Activated CD4-positive, alpha-beta T cell treated with anti-CD3 and anti-CD28 coated beads, Interleukin-2, amount 50 U/mL, for 1 hour (primary cell): ENCODE measurements at regions not wholly inside any gene's neighbourhood (a gene's known extent, or its start where the extent isn't known, plus 50 kb on each side); places are given as distances from the start of the nearest gene placed in this dataset.
"Not testable (repeated sequence)": the region's sequence is repeated elsewhere in the genome, so short reads cannot be mapped to it uniquely, and the experiment has no call there.

Source experiments
- DNase-seq: peaks from one replicate; pipeline ENCODE4 v3.0.0-alpha.2; 2020

GRCh38 chr18:54662986-54663385 is 71.9 kb downstream of the DYNAP start:
- DNase-seq = no peak

DNA sequence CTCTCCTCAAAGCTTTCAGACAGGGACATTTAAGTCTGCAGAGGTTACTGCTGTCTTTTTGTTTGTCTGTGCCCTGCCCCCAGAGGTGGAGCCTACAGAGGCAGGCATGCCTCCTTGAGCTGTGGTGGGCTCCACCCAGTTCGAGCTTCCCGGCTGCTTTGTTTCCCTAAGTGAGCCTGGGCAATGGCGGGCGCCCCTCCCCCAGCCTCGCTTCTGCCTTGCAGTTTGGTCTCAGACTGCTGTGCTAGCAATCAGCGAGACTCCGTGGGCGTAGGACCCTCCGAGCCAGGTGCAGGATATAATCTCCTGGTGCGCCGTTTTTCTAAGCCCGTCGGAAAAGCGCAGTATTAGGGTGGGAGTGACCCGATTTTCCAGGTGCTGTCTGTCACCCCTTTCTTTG is 78.7 kb downstream of the DYNAP start:
- DNase-seq = not testable (repeated sequence)

GRCh38 chr18:54671291-54671881 is 80.3 kb downstream of the DYNAP start:
- DNase-seq = no peak

GRCh38 chr18:54672109-54672508 is 81.1 kb downstream of the DYNAP start:
- no peak for DNase-seq

GRCh38 chr18:54672846-54673475 is 81.9 kb downstream of the DYNAP start:
- no peak for DNase-seq

- DNase-seq = no peak
Measured at GRCh38 chr18:54673936-54674335, 82.9 kb downstream of the DYNAP start.

GRCh38 chr18:54675076-54675475 is 84.0 kb downstream of the DYNAP start:
- no peak for DNase-seq

DNA sequence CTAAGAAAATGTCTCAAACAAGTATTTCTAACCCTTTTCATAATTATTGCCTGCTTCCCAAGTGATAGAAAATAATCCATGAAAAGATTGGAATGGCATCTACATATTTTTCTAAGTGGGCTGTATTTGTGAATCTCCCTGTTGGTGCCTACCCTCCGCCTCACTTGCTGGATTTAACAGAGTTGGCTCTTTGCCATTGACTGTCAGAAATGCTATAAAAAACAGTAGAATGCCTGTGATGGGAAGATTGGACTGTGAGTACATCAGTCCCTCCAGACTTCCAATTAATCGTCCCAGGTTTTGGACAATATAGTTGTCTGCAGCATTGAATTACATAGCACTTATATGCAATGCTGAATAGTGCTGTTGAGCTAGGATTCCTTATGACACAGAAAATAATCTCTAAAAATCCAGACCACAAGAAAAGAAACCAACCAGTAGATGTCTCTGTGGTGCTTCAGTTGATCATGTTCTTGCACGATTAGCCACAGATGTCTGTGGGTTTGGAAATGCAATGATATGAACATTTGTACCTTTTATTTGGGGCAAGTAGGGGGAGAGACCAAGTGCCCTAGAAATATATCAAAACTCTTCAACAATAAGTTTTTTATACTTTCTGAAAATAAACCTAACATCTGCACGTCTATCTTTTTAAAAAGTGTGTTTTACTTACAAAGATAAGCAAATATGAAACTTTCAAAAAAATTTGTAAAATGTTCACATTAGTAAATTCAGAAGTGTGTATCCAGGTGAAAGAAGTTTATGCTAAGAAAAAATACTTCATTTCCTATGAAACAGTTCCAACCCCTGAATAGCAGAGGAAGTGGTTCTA is 88.5 kb downstream of the DYNAP start:
- no peak for DNase-seq

- no peak for DNase-seq
Measured at GRCh38 chr18:54684784-54685183, 93.7 kb downstream of the DYNAP start.

DNA sequence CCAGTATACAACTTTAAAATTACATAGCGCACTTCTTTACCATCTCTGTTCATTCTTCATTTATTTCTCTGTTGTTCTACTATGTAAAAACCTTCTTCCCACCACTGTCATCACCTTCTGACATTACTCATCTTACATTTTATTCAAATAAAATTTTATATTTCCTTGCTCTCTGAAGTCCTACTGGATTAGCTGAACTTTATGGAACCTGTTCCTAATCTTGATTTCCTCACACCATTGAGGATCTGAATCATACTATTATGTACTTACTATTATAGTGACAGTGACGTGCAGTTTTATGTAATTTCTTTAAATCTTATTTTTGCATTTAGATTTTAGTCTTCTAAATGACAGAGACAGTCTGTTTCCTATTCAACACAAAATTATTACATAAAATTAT is 98.3 kb downstream of the DYNAP start:
- DNase-seq = no peak

- no peak for DNase-seq
Measured at GRCh38 chr18:54690198-54690597, 99.2 kb downstream of the DYNAP start.

DNA sequence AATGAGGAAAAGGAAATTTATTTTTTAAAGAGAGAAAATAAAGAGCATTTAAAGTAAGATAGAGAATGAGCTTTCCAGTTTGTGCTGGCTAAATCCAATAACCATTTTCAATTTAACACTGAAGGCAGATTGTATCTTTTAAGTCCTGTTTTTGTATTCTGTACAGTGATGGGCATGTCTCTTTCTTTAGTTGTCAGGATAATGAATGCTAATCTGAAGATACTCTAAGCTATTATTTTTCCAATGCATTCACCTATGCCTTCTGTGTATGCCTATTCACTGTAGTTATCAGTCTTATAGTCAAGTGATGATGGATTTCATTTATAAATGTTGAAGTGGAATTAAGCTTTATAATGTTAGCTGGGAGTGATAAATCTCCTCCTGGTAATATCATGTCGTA is 101.4 kb downstream of the DYNAP start:
- DNase-seq = no peak

- no peak for DNase-seq
Measured at GRCh38 chr18:54696616-54697293, 105.7 kb downstream of the DYNAP start.

GRCh38 chr18:54700580-54700979 is 109.5 kb downstream of the DYNAP start:
- no peak for DNase-seq

DNA sequence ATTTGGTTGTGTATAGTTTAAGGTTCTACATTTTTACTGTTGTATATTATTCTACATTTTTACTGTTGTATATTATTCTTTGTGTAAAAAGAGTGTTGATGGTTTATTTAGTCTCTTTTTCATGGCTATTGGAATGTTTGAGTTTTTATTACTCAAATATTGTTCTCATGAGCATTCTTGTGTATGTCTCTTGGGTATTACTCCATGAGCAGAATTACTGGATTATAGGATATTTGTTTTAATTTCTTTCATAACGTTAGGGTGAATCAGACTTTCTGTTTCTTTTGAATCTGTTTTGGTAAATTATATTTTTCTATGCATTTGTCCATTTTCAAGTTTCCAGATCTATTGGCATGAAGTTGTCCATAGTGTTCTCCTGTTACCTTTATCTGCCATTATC is 111.6 kb downstream of the DYNAP start:
- no peak for DNase-seq

DNA sequence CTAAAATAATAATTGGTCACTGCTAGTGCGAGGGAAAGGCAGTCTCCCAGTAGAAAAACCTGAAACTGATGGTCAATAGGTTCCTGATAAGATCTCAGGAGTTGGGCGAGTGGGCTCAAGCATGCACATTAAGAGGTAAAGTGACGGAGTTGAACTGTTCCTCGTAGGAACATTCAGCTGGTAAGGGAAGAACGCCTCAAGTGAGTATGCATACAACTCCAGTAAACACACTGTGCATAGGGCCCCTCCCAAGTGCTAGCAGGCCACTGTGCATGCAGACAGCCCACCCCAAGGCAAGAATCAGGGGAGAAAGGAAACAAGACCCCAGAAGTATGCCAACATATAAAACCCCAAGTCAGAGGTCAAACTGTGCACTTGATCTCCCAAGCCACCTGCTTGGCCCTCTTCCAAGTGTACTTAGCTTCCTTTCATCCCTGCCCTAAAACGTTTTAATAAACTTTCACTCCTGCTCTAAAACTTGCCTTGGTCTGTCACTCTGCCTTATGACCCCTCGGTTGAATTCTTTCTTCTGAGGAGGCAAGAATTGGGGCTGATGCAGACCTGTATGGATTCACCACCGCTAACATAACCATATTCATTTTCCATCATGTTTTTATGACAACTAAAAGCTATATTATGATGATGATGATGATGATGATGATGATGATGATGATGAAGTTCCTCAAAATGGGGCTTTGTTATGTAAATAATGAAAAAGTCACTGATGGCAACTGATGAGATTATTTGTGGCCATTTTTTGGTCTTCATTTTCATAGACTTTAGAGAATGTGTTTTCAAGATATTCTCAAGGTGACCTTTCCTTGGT is 118.0 kb upstream of the RAB27B start:
- DNase-seq = no peak

GRCh38 chr18:54710900-54711281 is 117.4 kb upstream of the RAB27B start:
- DNase-seq = no peak

DNA sequence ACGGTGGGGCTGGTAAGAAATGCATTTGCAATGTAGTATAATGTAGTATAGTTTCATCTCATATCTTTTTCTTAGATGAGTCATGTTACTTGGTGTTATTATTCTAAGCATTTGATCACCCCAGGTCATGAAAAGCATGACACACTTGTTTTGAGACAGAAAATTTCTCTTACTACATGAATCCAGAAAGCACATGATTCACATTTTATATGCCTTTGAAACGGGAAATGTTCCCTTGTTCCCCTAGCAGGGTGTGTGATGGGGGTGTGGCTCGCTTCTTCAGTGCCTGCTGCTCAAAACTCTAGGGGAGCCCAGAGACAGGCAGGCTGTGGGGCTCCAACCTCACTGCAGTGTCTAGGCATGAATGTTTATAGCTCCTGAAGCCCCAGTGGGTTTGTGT is 116.0 kb upstream of the RAB27B start:
- no peak for DNase-seq

- DNase-seq = no peak
Measured at GRCh38 chr18:54712758-54713157, 115.5 kb upstream of the RAB27B start.

DNA sequence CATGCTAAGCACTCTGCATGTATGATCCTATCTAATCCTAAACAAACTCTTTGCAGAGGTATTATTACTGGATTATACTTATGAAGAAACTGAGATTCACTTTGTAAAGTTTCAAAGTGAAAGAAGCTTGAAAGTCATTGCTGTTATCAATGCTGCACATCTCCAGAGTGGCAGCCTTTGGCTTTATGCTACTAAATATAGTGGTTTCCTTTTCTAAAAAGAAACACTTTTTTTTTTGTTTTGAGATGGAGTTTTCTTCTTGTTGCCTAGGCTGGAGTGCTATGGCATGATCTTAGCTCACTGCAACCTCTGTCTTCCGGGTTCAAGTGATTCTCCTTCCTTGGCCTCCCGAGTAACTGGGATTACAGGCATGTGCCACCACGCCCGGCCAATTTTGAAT is 114.9 kb upstream of the RAB27B start:
- DNase-seq = no peak

DNA sequence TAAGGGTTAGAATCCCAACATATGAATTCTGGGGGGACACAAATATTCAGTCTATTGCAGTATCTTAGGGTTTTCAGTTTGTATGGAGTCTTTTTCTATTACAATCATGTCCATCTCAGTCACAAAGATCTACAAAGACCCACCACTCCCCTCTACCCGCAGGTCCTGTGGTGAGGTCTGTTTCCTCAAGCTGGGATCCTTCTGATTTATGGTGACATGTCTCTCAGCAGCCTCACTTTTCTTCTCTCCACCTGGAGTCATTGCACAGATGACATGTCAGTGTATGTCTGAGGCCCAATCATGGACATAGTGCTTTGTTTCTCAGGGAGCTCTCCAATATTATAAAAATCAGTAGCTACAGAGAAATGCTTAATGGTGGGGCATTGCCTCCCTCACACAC is 113.4 kb upstream of the RAB27B start:
- DNase-seq = no peak

DNA sequence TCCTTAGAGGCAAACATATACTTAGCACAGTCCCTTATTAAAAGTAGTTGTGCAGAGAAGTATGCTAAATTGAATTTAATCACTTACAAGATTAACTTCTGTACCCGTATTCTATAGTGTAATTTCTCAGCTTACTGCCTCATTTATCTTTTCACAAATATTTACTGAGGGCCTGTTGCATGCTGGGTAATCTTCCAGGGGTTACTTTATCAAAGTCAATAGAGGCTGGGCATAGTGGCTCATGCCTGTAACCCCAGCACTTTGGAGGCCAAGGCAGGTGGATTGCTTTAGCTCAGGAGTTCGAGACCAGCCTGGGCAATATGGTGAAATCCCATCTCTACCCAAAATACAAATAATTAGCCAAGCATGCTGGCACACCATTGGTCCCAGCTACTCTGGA is 111.7 kb upstream of the RAB27B start:
- DNase-seq = no peak
